Gastrocnemius medialis (tissue), 4 donors: ENCODE measurements at regions not wholly inside any gene's neighbourhood (a gene's known extent, or its start where the extent isn't known, plus 50 kb on each side); places are given as distances from the start of the nearest gene placed in this dataset.
A peak's percentile ranks its signal among the peaks of the same experiment; 100 is the strongest.
"Not testable (repeated sequence)": the region's sequence is repeated elsewhere in the genome, so short reads cannot be mapped to it uniquely, and the experiment has no call there.

Source experiments
- ATAC-seq, 2 donors: fragments of 150-250 bp; one replicate each; pipeline ENCODE4 v1.9.1; 2016
- DNase-seq, 2 donors: peaks; one replicate each; pipeline ENCODE4 v3.0.0-alpha.2; 2019
- H3K27ac ChIP-seq, 4 donors: fragments of 200-600 bp; sonication (generic); 1 replicate in 1 of 4; 2 replicates in 3 of 4; pipeline ENCODE4 v1.5.1; 2016 to 2018; ENCODE audit warnings: mild to moderate bottlenecking in 2 of 4, moderate library complexity in 1 of 4
- H3K27me3 ChIP-seq, 3 donors: fragments of 200-600 bp; sonication (generic) in 2 of 3; 1 replicate in 1 of 3; 2 replicates in 2 of 3; pipeline versions ENCODE4 v1.5.1 to v1.6.0; 2016 to 2019; ENCODE audit warnings: mild to moderate bottlenecking in 1 of 3, moderate library complexity in 1 of 3
- H3K36me3 ChIP-seq, 2 donors: fragments of 200-600 bp; sonication (generic) in 1 of 2; one replicate each; pipeline ENCODE4 v1.5.1; 2017 to 2018
- H3K4me1 ChIP-seq, 2 donors: fragments of 200-600 bp; sonication (generic) in 1 of 2; one replicate each; pipeline ENCODE4 v1.5.1; 2016 to 2017; ENCODE audit warnings: mild to moderate bottlenecking in 2 of 2
- H3K4me3 ChIP-seq, 4 donors: fragments of 200-600 bp; sonication (generic) in 3 of 4; 1 replicate in 1 of 4; 2 replicates in 3 of 4; pipeline ENCODE4 v1.5.1; 2016 to 2019; ENCODE audit warnings: mild to moderate bottlenecking in 2 of 4
- H3K9me3 ChIP-seq, 3 donors: fragments of 200-600 bp; sonication (generic) in 2 of 3; 1 replicate in 1 of 3; 2 replicates in 2 of 3; pipeline ENCODE4 v1.5.1; 2016 to 2019
- CTCF ChIP-seq, 5 experiments: fragments of 450-650 bp in 3 of 5; fragments of 200-600 bp in 2 of 5; sonication (generic) in 2 of 5; IDR thresholded peaks in 4 of 5; conservative IDR thresholded peaks in 1 of 5; 1 replicate in 4 of 5; 2 replicates in 1 of 5; pipeline ENCODE4 v1.5.1; 2016 to 2019; ENCODE audit warnings: antibody characterized with exemption in 5 of 5, mild to moderate bottlenecking in 3 of 5, moderate library complexity in 3 of 5
- POLR2A ChIP-seq, 2 donors: fragments of 450-650 bp; IDR thresholded peaks; one replicate each; pipeline ENCODE4 v1.6.1; 2017; ENCODE audit warnings: antibody characterized with exemption in 2 of 2, mild to moderate bottlenecking in 2 of 2, moderate library complexity in 2 of 2
- in situ Hi-C, 4 donors: fragments of 200-750 bp; cut with MboI; loops; one replicate each; pipeline versions ENCODE4 v1.15.0 to v1.8.0; 2017; ENCODE audit warnings: low sequenced_read_pairs in 4 of 4
- intact Hi-C: fragments of 100-400 bp; cut with DNase I; formaldehyde crosslinking; loops from one replicate; pipeline ENCODE4 v1.15.1; 2023; ENCODE audit warnings: low total_unique reads

- no peak for TF ChIP-seq POLR2A (IDR thresholded peaks at IDR 0.05)
- TF ChIP-seq CTCF (IDR thresholded peaks at IDR 0.05 in 4 of 5, conservative IDR thresholded peaks at IDR 0.05 in 1 of 5): no peak
- no peaks in the 10 kb centered on the region for H3K4me1 ChIP-seq
- H3K9me3 ChIP-seq: no peaks in the 10 kb centered on the region
- no peaks in the 10 kb centered on the region for H3K27me3 ChIP-seq
- intact Hi-C loops (no loop called here), in situ Hi-C loops (no loop called here)
- DNase-seq (no peak), ATAC-seq (no peak)
- H3K27ac ChIP-seq: no peak overlapping the region
- H3K4me3 ChIP-seq: no peak overlapping the region
- H3K36me3 ChIP-seq: no peaks in the 10 kb centered on the region
Measured at GRCh38 chr5:74442466-74442865, 198.1 kb downstream of the ENC1 start.

- Histone ChIP-seq H3K27ac (no peak overlapping the region), H3K9me3 (no peaks in the 10 kb centered on the region), H3K4me3 (no peak overlapping the region), H3K27me3 (no peaks in the 10 kb centered on the region), H3K36me3 (no peaks in the 10 kb centered on the region), H3K4me1 (no peaks in the 10 kb centered on the region)
- DNase-seq (no peak), ATAC-seq (no peak)
- TF ChIP-seq POLR2A (IDR thresholded peaks at IDR 0.05): no peak
- TF ChIP-seq CTCF (IDR thresholded peaks at IDR 0.05 in 4 of 5, conservative IDR thresholded peaks at IDR 0.05 in 1 of 5): no peak
- intact Hi-C loops: no loop called here
- in situ Hi-C loops: no loop called here
Measured at GRCh38 chr5:74441616-74442015, 198.9 kb downstream of the ENC1 start.

GRCh38 chr5:74440341-74440740 is 200.2 kb downstream of the ENC1 start:
- DNase-seq: no peak
- in situ Hi-C loops: no loop called here
- Histone ChIP-seq H3K4me3 (no peak overlapping the region), H3K4me1 (no peaks in the 10 kb centered on the region), H3K27ac (no peak overlapping the region), H3K27me3 (no peaks in the 10 kb centered on the region), H3K9me3 (no peaks in the 10 kb centered on the region), H3K36me3 (no peaks in the 10 kb centered on the region)
- intact Hi-C loops: no loop called here
- ATAC-seq: no peak
- no peak for TF ChIP-seq POLR2A (IDR thresholded peaks at IDR 0.05)
- TF ChIP-seq CTCF (IDR thresholded peaks at IDR 0.05 in 4 of 5, conservative IDR thresholded peaks at IDR 0.05 in 1 of 5): no peak

GRCh38 chr5:74437870-74438269 is 202.7 kb downstream of the ENC1 start:
- H3K4me3 ChIP-seq, in situ Hi-C loops, H3K36me3 ChIP-seq, ATAC-seq, H3K9me3 ChIP-seq, H3K27me3 ChIP-seq, DNase-seq, H3K27ac ChIP-seq, H3K4me1 ChIP-seq, intact Hi-C loops: not testable (repeated sequence)

GRCh38 chr5:74433896-74434829 is 206.4 kb downstream of the ENC1 start:
- DNase-seq: no peak
- TF ChIP-seq POLR2A (IDR thresholded peaks at IDR 0.05) (no peak), CTCF (IDR thresholded peaks at IDR 0.05 in 4 of 5, conservative IDR thresholded peaks at IDR 0.05 in 1 of 5) (no peak)
- in situ Hi-C loops: no loop called here
- no peak overlapping the region for H3K27ac ChIP-seq
- H3K9me3 ChIP-seq: no peaks in the 10 kb centered on the region
- peak overlapping the region in 1 of 4 donors; percentile 10 for H3K4me3 ChIP-seq
- intact Hi-C loops: no loop called here
- H3K4me1 ChIP-seq: peaks cover 0 to 9% of the 10 kb centered on the region in 2 donors
- peak in 1 of 2 donors; percentile 30 for ATAC-seq
- H3K27me3 ChIP-seq: no peaks in the 10 kb centered on the region
- no peaks in the 10 kb centered on the region for H3K36me3 ChIP-seq
